Panc1 (cell line): ENCODE measurements at regions not wholly inside any gene's neighbourhood (a gene's known extent, or its start where the extent isn't known, plus 50 kb on each side); places are given as distances from the start of the nearest gene placed in this dataset.

ENCODE experiments used
- ATAC-seq: fragments of 200-7000 bp; cut with Tn5 transposase; 2 replicates; pipeline ENCODE4 v1.9.1; 2020; ENCODE audit warnings: mild to moderate bottlenecking, moderate library complexity
- BruUV-seq: library from RNA; stranded (reverse); fragments of 400-500 nt; replicated peaks from 2 replicates; lab custom pipeline; 2021; lab: Mats Ljungman, UMichigan
- CTCF ChIA-PET: fragments of 300-600 bp; sonication (Branson Sonifier 250); formaldehyde crosslinking; loops from one replicate; lab custom pipeline; 2022; ENCODE audit warnings: antibody characterized with exemption; lab: Charles Lee
- POLR2A ChIA-PET: fragments of 300-600 bp; sonication (Branson Sonifier 250); formaldehyde crosslinking; loops from one replicate; lab custom pipeline; 2022; ENCODE audit warnings: antibody characterized with exemption; lab: Charles Lee
- DNase-seq: peaks from one replicate; pipeline ENCODE4 v3.0.0-alpha.2; 2010; ENCODE audit warnings: low read depth, low spot score
- H3K27ac ChIP-seq: 2 replicates; pipeline ENCODE4 v1.5.1; 2011; ENCODE audit warnings: mild to moderate bottlenecking, low read length, inconsistent platforms
- H3K27me3 ChIP-seq: fragments of 200-500 bp; sonication (Bioruptor generic); 2 replicates; pipeline ENCODE4 v1.6.0; 2014; ENCODE audit warnings: low read length, inconsistent platforms; ENCODE audit not compliant: control insufficient read depth, insufficient read depth
- H3K36me3 ChIP-seq: fragments of 200-500 bp; sonication (Bioruptor generic); 2 replicates; pipeline ENCODE4 v1.5.1; 2014; ENCODE audit warnings: inconsistent platforms, mild to moderate bottlenecking, low read length, moderate library complexity; ENCODE audit not compliant: control insufficient read depth, insufficient read depth
- H3K4me1 ChIP-seq: 2 replicates; pipeline ENCODE4 v1.5.1; 2011; ENCODE audit warnings: inconsistent platforms, mild to moderate bottlenecking, low read length, moderate library complexity; ENCODE audit not compliant: control insufficient read depth, insufficient read depth
- H3K4me3 ChIP-seq, 2 experiments: 2 replicates each; pipeline ENCODE4 v1.5.1; 2011 to 2012; ENCODE audit warnings: low read depth in 2 of 2, low read length in 2 of 2, mild to moderate bottlenecking in 2 of 2, inconsistent platforms in 1 of 2, moderate library complexity in 1 of 2
- H3K9me3 ChIP-seq: fragments of 200-500 bp; sonication (Bioruptor generic); 2 replicates; pipeline ENCODE4 v1.5.1; 2014; ENCODE audit warnings: low read depth, mild to moderate bottlenecking, inconsistent platforms, low read length, moderate library complexity; ENCODE audit not compliant: control insufficient read depth, insufficient read depth
- POLR2AphosphoS5 ChIP-seq: IDR thresholded peaks from 2 replicates; pipeline ENCODE4 v1.6.1; 2012; ENCODE audit warnings: mild to moderate bottlenecking, low read depth, low read length, moderate library complexity
- SIN3A ChIP-seq: IDR thresholded peaks from 2 replicates; pipeline ENCODE4 v1.6.1; 2012; ENCODE audit warnings: low read depth, mild to moderate bottlenecking, low read length, moderate library complexity, borderline replicate concordance; ENCODE audit not compliant: insufficient read depth
- TCF7L2 ChIP-seq: IDR thresholded peaks from 2 replicates; pipeline ENCODE4 v1.6.1; 2011; ENCODE audit warnings: mild to moderate bottlenecking, low read depth, low read length, inconsistent platforms
- in situ Hi-C: cut with HindIII; loops from 2 replicates; pipeline ENCODE4 v1.10.0; 2016; ENCODE audit warnings: low sequenced_read_pairs, low pct_unique_long_range_greater_than_20kb
- intact Hi-C: fragments of 100-400 bp; cut with micrococcal nuclease; formaldehyde crosslinking; loops from one replicate; pipeline ENCODE4 v1.10.0; 2022; ENCODE audit not compliant: unreplicated experiment
- TF ChIP-seq, protein P1 (sequence below): fragments of 450-650 bp; IDR thresholded peaks from 2 replicates; pipeline ENCODE4 v1.5.1; 2017; ENCODE audit warnings: mild to moderate bottlenecking
- TF ChIP-seq, protein P2 (sequence below), 2 experiments: IDR thresholded peaks; 2 replicates each; pipeline ENCODE4 v1.6.1; 2011 to 2012; ENCODE audit warnings: low read depth in 2 of 2, control low read depth in 1 of 2, low read length in 1 of 2, mild to moderate bottlenecking in 1 of 2, moderate library complexity in 1 of 2; ENCODE audit not compliant: insufficient read depth in 1 of 2

DNA sequence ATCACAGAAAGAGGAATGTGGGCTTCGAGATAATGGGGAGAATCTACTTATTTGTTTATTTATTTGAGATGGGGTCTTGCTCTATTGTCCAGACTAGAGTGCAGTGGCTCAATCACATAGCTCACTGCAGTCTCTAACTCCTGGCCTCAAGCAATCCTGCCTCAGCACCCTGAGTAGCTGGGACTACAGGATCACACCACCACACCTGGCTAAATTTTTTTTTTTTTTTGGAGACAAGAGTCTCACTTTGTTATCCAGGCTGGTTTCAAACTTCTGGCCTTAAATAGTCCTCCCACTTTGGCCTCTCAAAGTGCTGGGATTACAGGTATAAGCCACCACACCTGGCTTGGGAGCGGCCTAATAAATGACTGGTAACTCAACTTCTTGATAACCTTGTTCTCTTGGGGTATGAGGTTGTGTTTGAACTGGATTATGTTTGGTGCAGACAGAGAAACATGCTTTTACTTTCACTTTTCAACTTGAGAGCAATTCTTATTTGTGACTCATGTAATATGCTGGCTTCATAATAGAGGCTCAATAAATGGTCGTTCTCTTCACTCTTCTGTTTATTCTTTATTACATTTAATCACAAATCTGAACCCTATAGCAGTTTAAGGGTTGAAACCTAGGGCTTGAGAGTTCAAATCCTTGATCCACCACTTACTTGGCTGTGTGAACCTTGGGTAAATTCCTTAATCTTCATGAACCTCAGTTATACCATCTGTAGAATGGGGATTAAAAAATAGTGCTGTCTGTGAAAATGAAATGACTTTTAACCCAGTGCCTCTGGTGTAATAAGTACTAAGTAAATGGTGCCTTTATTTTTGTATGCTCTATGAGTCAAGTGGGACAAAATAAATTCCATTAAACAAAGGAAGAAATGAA, 129.1 kb upstream of the HS3ST2 start:
- CTCF ChIA-PET: no interaction called here
- in situ Hi-C loops: no loop called here
- POLR2A ChIA-PET: no interaction called here

DNA sequence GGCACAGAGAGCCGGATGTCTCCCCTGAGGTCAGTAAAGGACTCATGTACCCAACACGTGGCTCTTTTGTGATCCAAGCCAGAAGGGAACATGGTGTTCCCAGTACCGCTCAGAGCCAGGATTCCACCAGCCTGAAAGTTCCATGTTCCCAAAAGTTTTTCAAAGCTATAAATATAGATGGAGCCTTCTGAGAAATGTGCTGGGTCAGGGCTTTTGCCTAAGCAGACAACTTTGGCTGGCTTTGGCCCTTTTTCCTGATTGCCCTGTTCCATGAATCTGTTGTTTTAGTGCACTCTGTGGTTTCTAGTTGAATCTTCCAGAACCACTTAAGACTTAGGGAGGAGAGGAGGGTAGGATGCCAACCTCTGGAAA, 128.5 kb upstream of the HS3ST2 start:
- H3K4me3 ChIP-seq: no peak overlapping the region
- H3K27ac ChIP-seq: no peak overlapping the region
- H3K9me3 ChIP-seq: peaks cover 7% of the 10 kb centered on the region; the same call in 1 of the 2 replicates
- BruUV-seq: no TSS peak
- H3K4me1 ChIP-seq: no peaks in the 10 kb centered on the region
- ChIA-PET CTCF (no interaction called here), POLR2A (no interaction called here)
- peaks cover 14% of the 10 kb centered on the region for H3K27me3 ChIP-seq
- in situ Hi-C loops (no loop called here), intact Hi-C loops (no loop called here)
- DNase-seq (no peak), ATAC-seq (no peak)
- TF ChIP-seq SIN3A (no peak), TCF7L2 (no peak), POLR2AphosphoS5 (no peak)
- TF ChIP-seq, protein P1, sequence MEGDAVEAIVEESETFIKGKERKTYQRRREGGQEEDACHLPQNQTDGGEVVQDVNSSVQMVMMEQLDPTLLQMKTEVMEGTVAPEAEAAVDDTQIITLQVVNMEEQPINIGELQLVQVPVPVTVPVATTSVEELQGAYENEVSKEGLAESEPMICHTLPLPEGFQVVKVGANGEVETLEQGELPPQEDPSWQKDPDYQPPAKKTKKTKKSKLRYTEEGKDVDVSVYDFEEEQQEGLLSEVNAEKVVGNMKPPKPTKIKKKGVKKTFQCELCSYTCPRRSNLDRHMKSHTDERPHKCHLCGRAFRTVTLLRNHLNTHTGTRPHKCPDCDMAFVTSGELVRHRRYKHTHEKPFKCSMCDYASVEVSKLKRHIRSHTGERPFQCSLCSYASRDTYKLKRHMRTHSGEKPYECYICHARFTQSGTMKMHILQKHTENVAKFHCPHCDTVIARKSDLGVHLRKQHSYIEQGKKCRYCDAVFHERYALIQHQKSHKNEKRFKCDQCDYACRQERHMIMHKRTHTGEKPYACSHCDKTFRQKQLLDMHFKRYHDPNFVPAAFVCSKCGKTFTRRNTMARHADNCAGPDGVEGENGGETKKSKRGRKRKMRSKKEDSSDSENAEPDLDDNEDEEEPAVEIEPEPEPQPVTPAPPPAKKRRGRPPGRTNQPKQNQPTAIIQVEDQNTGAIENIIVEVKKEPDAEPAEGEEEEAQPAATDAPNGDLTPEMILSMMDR: no peak
- TF ChIP-seq, protein P2, sequence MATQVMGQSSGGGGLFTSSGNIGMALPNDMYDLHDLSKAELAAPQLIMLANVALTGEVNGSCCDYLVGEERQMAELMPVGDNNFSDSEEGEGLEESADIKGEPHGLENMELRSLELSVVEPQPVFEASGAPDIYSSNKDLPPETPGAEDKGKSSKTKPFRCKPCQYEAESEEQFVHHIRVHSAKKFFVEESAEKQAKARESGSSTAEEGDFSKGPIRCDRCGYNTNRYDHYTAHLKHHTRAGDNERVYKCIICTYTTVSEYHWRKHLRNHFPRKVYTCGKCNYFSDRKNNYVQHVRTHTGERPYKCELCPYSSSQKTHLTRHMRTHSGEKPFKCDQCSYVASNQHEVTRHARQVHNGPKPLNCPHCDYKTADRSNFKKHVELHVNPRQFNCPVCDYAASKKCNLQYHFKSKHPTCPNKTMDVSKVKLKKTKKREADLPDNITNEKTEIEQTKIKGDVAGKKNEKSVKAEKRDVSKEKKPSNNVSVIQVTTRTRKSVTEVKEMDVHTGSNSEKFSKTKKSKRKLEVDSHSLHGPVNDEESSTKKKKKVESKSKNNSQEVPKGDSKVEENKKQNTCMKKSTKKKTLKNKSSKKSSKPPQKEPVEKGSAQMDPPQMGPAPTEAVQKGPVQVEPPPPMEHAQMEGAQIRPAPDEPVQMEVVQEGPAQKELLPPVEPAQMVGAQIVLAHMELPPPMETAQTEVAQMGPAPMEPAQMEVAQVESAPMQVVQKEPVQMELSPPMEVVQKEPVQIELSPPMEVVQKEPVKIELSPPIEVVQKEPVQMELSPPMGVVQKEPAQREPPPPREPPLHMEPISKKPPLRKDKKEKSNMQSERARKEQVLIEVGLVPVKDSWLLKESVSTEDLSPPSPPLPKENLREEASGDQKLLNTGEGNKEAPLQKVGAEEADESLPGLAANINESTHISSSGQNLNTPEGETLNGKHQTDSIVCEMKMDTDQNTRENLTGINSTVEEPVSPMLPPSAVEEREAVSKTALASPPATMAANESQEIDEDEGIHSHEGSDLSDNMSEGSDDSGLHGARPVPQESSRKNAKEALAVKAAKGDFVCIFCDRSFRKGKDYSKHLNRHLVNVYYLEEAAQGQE (IDR thresholded peaks at IDR 0.05; ENCODE audit: insufficient read depth in 1 of 2, low read depth in 2 of 2, low read length in 1 of 2): no peak
- H3K36me3 ChIP-seq: no peaks in the 10 kb centered on the region

More for the DNA sequence above, 129.1 kb upstream of the HS3ST2 start:
- no peaks in the 10 kb centered on the region for H3K4me1 ChIP-seq
- ATAC-seq: no peak
- no peak for DNase-seq
- H3K36me3 ChIP-seq: no peaks in the 10 kb centered on the region
- H3K4me3 ChIP-seq: no peak overlapping the region
- TF ChIP-seq POLR2AphosphoS5: no peak
- TF ChIP-seq, protein P2 (IDR thresholded peaks at IDR 0.05; ENCODE audit: insufficient read depth in 1 of 2, low read depth in 2 of 2, low read length in 1 of 2): no peak
- TF ChIP-seq SIN3A: no peak
- intact Hi-C loops: no loop called here
- H3K27ac ChIP-seq: no peak overlapping the region
- BruUV-seq: no TSS peak
- peaks cover 14% of the 10 kb centered on the region for H3K27me3 ChIP-seq
- peaks cover 7% of the 10 kb centered on the region; the same call in 1 of the 2 replicates for H3K9me3 ChIP-seq
